ENCODE measurements at regions not wholly inside any gene's neighbourhood (a gene's known extent, or its start where the extent isn't known, plus 50 kb on each side); places are given as distances from the start of the nearest gene placed in this dataset.

GRCh38 chr6:11640486-11640885 lies 102.9 kb downstream of the TMEM170B start:
- no peak for TF ChIP-seq CTCF (IDR thresholded peaks at IDR 0.05)
- no peak for TF ChIP-seq EP300 (IDR thresholded peaks at IDR 0.05)
- TF ChIP-seq POLR2AphosphoS5 (IDR thresholded peaks at IDR 0.05): no peak

Data from esophagus muscularis mucosa (tissue), 4 donors.